H1 (cell line): ENCODE measurements at regions not wholly inside any gene's neighbourhood (a gene's known extent, or its start where the extent isn't known, plus 50 kb on each side); places are given as distances from the start of the nearest gene placed in this dataset.

ENCODE experiments used
- CTCF ChIA-PET: fragments of 300-600 bp; sonication (Branson Sonifier 250); formaldehyde crosslinking; loops from one replicate; lab custom pipeline; 2021; ENCODE audit not compliant: partially characterized antibody; lab: Charles Lee
- POLR2A ChIA-PET: fragments of 300-600 bp; sonication (Branson Sonifier 250); formaldehyde crosslinking; loops from one replicate; lab custom pipeline; 2021; ENCODE audit warnings: inconsistent platforms; ENCODE audit not compliant: partially characterized antibody; lab: Charles Lee
- DNase-seq, 2 experiments: peaks; one replicate each; pipeline versions ENCODE4 v3.0.0 to v3.0.0-alpha.2; 2010 to 2022; ENCODE audit warnings: low spot score in 2 of 2, low read depth in 1 of 2, mixed read lengths in 1 of 2
- FAIRE-seq: peaks from 2 replicates; lab custom pipeline; 2011; peaks lifted over from hg19 to GRCh38; lab: Jason Lieb, UNC
- H2AFZ ChIP-seq: 2 replicates; pipeline ENCODE4 v1.8.1; 2012; ENCODE audit warnings: low read length, inconsistent platforms
- H2AK5ac ChIP-seq: 2 replicates; pipeline ENCODE4 v1.6.1; 2013; ENCODE audit warnings: low read depth, low read length
- H2BK120ac ChIP-seq: replicated peaks from 2 replicates; pipeline ENCODE3; 2013; ENCODE audit warnings: low read depth, low read length, inconsistent platforms
- H2BK12ac ChIP-seq: 2 replicates; pipeline ENCODE4 v1.6.1; 2013; ENCODE audit warnings: low read depth, low read length
- H2BK15ac ChIP-seq: 2 replicates; pipeline ENCODE4 v1.6.1; 2013; ENCODE audit warnings: low read length
- H2BK20ac ChIP-seq: 2 replicates; pipeline ENCODE4 v1.6.1; 2013; ENCODE audit warnings: low read length
- H2BK5ac ChIP-seq: 2 replicates; pipeline ENCODE4 v1.6.1; 2013; ENCODE audit warnings: low read depth, low read length
- H3K14ac ChIP-seq: 2 replicates; pipeline ENCODE4 v1.6.1; 2013; ENCODE audit warnings: inconsistent platforms; ENCODE audit not compliant: insufficient read length
- H3K18ac ChIP-seq: 2 replicates; pipeline ENCODE4 v1.6.1; 2013; ENCODE audit warnings: low read length; ENCODE audit errors: extremely low read depth
- H3K23ac ChIP-seq: 2 replicates; pipeline ENCODE4 v1.6.1; 2013; ENCODE audit warnings: inconsistent platforms; ENCODE audit not compliant: insufficient read length
- H3K23me2 ChIP-seq: 2 replicates; pipeline ENCODE4 v1.6.1; 2013; ENCODE audit warnings: low read depth, low read length
- H3K27ac ChIP-seq: 2 replicates; pipeline ENCODE4 v1.6.1; 2011; ENCODE audit warnings: low read depth, low read length, inconsistent platforms
- H3K27me3 ChIP-seq, 4 experiments: replicated peaks in 1 of 4; 1 replicate in 1 of 4; 2 replicates in 3 of 4; pipeline versions ENCODE4 v1.6.1 to v1.8.1; 2011 to 2013; ENCODE audit warnings: low read length in 3 of 4, mild to moderate bottlenecking in 3 of 4, inconsistent platforms in 2 of 4, mixed read lengths in 2 of 4, moderate library complexity in 1 of 4; ENCODE audit not compliant: control insufficient read depth in 3 of 4, insufficient read depth in 3 of 4; ENCODE audit errors: extremely low read depth in 1 of 4
- H3K36me3 ChIP-seq, 4 experiments: 2 replicates each; pipeline versions ENCODE4 v1.6.1 to v1.8.1; 2011 to 2013; ENCODE audit warnings: mild to moderate bottlenecking in 4 of 4, low read length in 3 of 4, moderate library complexity in 2 of 4, control low read depth in 1 of 4, inconsistent platforms in 1 of 4; ENCODE audit not compliant: insufficient read depth in 4 of 4, control insufficient read depth in 2 of 4
- H3K4ac ChIP-seq: replicated peaks from 2 replicates; pipeline ENCODE3; 2013; ENCODE audit warnings: low read length, low read depth, mixed read lengths, inconsistent platforms; ENCODE audit not compliant: insufficient read length
- H3K4me1 ChIP-seq, 4 experiments: replicated peaks in 1 of 4; 1 replicate in 1 of 4; 2 replicates in 3 of 4; pipeline versions ENCODE4 v1.6.1 to v1.8.1; 2011 to 2013; ENCODE audit warnings: low read length in 3 of 4, inconsistent platforms in 2 of 4, mixed read lengths in 1 of 4; ENCODE audit not compliant: insufficient read depth in 4 of 4, control insufficient read depth in 3 of 4
- H3K4me2 ChIP-seq, 2 experiments: 2 replicates each; pipeline versions ENCODE4 v1.6.1 to v1.8.1; 2011 to 2013; ENCODE audit warnings: low read depth in 2 of 2, low read length in 2 of 2, control low read depth in 1 of 2, inconsistent platforms in 1 of 2, mild to moderate bottlenecking in 1 of 2; ENCODE audit not compliant: insufficient read depth in 1 of 2
- H3K4me3 ChIP-seq, 4 experiments: fragments of 200-600, 300-600 bp in 1 of 4; sonication (generic), shearing (Covaris generic), sonication (Bioruptor Twin) in 1 of 4; 2 replicates each; pipeline versions ENCODE4 v1.5.1 to v1.8.1; 2011 to 2016; ENCODE audit warnings: low read length in 4 of 4, low read depth in 3 of 4, control low read depth in 2 of 4, inconsistent platforms in 2 of 4, mild to moderate bottlenecking in 2 of 4, mixed read lengths in 1 of 4, moderate library complexity in 1 of 4; ENCODE audit not compliant: insufficient read depth in 2 of 4; ENCODE audit errors: extremely low read depth in 1 of 4
- H3K56ac ChIP-seq: replicated peaks from 2 replicates; pipeline ENCODE3; 2013; ENCODE audit warnings: low read depth, mild to moderate bottlenecking, mixed read lengths, low read length, inconsistent platforms; ENCODE audit not compliant: insufficient read length
- H3K79me1 ChIP-seq: 2 replicates; pipeline ENCODE4 v1.6.1; 2013; ENCODE audit warnings: low read depth, low read length, control low read depth
- H3K79me2 ChIP-seq, 2 experiments: 2 replicates each; pipeline versions ENCODE4 v1.6.1 to v1.8.1; 2012 to 2013; ENCODE audit warnings: low read length in 2 of 2, mild to moderate bottlenecking in 2 of 2, inconsistent platforms in 1 of 2; ENCODE audit not compliant: insufficient read depth in 2 of 2, control insufficient read depth in 1 of 2
- H3K9ac ChIP-seq, 4 experiments: replicated peaks in 1 of 4; 1 replicate in 1 of 4; 2 replicates in 3 of 4; pipeline versions ENCODE4 v1.6.1 to v1.8.1; 2011 to 2013; ENCODE audit warnings: low read depth in 3 of 4, low read length in 3 of 4, control low read depth in 2 of 4, mild to moderate bottlenecking in 2 of 4, moderate library complexity in 2 of 4, inconsistent platforms in 1 of 4; ENCODE audit errors: extremely low read depth in 1 of 4
- H3K9me3 ChIP-seq, 2 experiments: 2 replicates each; pipeline versions ENCODE4 v1.6.1 to v1.8.1; 2012 to 2013; ENCODE audit warnings: mild to moderate bottlenecking in 2 of 2, moderate library complexity in 2 of 2, control low read depth in 1 of 2, inconsistent platforms in 1 of 2, low read depth in 1 of 2, low read length in 1 of 2, mixed read lengths in 1 of 2; ENCODE audit not compliant: insufficient read depth in 2 of 2
- H4K20me1 ChIP-seq, 2 experiments: replicated peaks in 1 of 2; 2 replicates each; pipeline versions ENCODE3 to v1.8.1; 2011 to 2013; ENCODE audit warnings: inconsistent platforms in 2 of 2, low read length in 2 of 2, mild to moderate bottlenecking in 1 of 2; ENCODE audit not compliant: insufficient read depth in 2 of 2, control insufficient read depth in 1 of 2
- H4K5ac ChIP-seq: 2 replicates; pipeline ENCODE4 v1.6.1; 2013; ENCODE audit warnings: low read length, low read depth, mixed read lengths, inconsistent platforms; ENCODE audit not compliant: insufficient read length
- H4K8ac ChIP-seq: 2 replicates; pipeline ENCODE4 v1.8.0; 2013; ENCODE audit warnings: mild to moderate bottlenecking, moderate library complexity, low read length, inconsistent platforms; ENCODE audit not compliant: insufficient read depth; ENCODE audit errors: extremely low read depth
- H4K91ac ChIP-seq: replicated peaks from 2 replicates; pipeline ENCODE3; 2013; ENCODE audit warnings: low read length, mixed read lengths, inconsistent platforms; ENCODE audit not compliant: insufficient read length
- ASH2L ChIP-seq: fragments of 200-600, 300-600 bp; sonication (generic); IDR thresholded peaks from one replicate; pipeline ENCODE4 v1.7.1; 2017; ENCODE audit warnings: low read length
- CHD1 ChIP-seq: IDR thresholded peaks from 2 replicates; pipeline ENCODE4 v1.6.1; 2012; ENCODE audit warnings: low read depth, low read length, improper control_type of control experiment
- CTBP2 ChIP-seq: IDR thresholded peaks from 2 replicates; pipeline ENCODE4 v1.7.0; 2011; ENCODE audit warnings: borderline replicate concordance, mild to moderate bottlenecking, moderate library complexity, mixed read lengths, low read length; ENCODE audit not compliant: insufficient read depth, insufficient read length
- GTF2F1 ChIP-seq: IDR thresholded peaks from 2 replicates; pipeline ENCODE4 v1.6.1; 2012; ENCODE audit warnings: low read depth, low read length, improper control_type of control experiment, borderline replicate concordance
- JUN ChIP-seq: IDR thresholded peaks from 2 replicates; pipeline ENCODE4 v1.6.1; 2011; ENCODE audit warnings: low read depth, mild to moderate bottlenecking, improper control_type of control experiment, low read length
- KDM4A ChIP-seq: IDR thresholded peaks from one replicate; pipeline ENCODE4 v1.7.1; 2012; ENCODE audit warnings: low read depth, mild to moderate bottlenecking, moderate library complexity, low read length, inconsistent platforms; ENCODE audit not compliant: severe bottlenecking
- NRF1 ChIP-seq: IDR thresholded peaks from 2 replicates; pipeline ENCODE4 v1.6.1; 2011; ENCODE audit warnings: mild to moderate bottlenecking, low read depth, low read length, improper control_type of control experiment
- SIX5 ChIP-seq: IDR thresholded peaks from 2 replicates; pipeline ENCODE4 v1.6.1; 2011; ENCODE audit warnings: mild to moderate bottlenecking, low read depth, low read length
- SRF ChIP-seq: IDR thresholded peaks from 2 replicates; pipeline ENCODE4 v1.6.1; 2011; ENCODE audit warnings: mild to moderate bottlenecking, low read depth, low read length, moderate library complexity
- SUZ12 ChIP-seq: fragments of 200-600 bp; sonication (generic); IDR thresholded peaks from 2 replicates; pipeline ENCODE4 v1.6.1; 2012; ENCODE audit warnings: mild to moderate bottlenecking, inconsistent platforms, low read length, moderate library complexity, mixed read lengths
- YY1 ChIP-seq: IDR thresholded peaks from 2 replicates; pipeline ENCODE4 v1.6.1; 2011; ENCODE audit warnings: low read depth, mild to moderate bottlenecking, low read length
- WGBS, 2 experiments: shearing (Covaris generic) in 1 of 2; methylation state at CpG; one replicate each; pipeline versions ENCODE4 v1.1.6 to v1.1.7; 2013 to 2015; ENCODE audit warnings: low lambda C conversion rate in 2 of 2, mixed read lengths in 2 of 2, inconsistent platforms in 1 of 2, low coverage in 1 of 2, missing lambda C conversion rate in 1 of 2; ENCODE audit not compliant: insufficient replicate concordance in 2 of 2, insufficient coverage in 1 of 2, insufficient read length in 1 of 2; ENCODE audit errors: extremely low coverage in 1 of 2, missing lambda C conversion rate in 1 of 2; 5-methylcytosine and 5-hydroxymethylcytosine counted together
- TF ChIP-seq, protein P1 (sequence below): IDR thresholded peaks from 2 replicates; pipeline ENCODE4 v1.6.1; 2012; ENCODE audit warnings: low read length, inconsistent platforms

- Histone ChIP-seq H4K8ac (no peak overlapping the region), H2BK20ac (no peak overlapping the region), H3K27me3 (no peaks in the 10 kb centered on the region; a peak in 1 of 7 replicates), H3K14ac (no peak overlapping the region), H3K79me1 (no peaks in the 10 kb centered on the region), H3K27ac (no peak overlapping the region), H4K20me1 (no peaks in the 10 kb centered on the region), H3K9me3 (no peaks in the 10 kb centered on the region), H3K56ac (no peak overlapping the region), H3K36me3 (no peaks in the 10 kb centered on the region), H3K4ac (no peak overlapping the region), H2AFZ (no peak overlapping the region), H2BK120ac (no peak overlapping the region), H3K4me3 (no peak overlapping the region), H3K18ac (no peak overlapping the region), H3K9ac (no peak overlapping the region), H4K91ac (no peak overlapping the region), H3K4me1 (peaks cover 0 to 7% (median 2%) of the 10 kb centered on the region in 4 experiments; a peak in 3 of 7 replicates), H3K23ac (no peak overlapping the region), H3K23me2 (no peaks in the 10 kb centered on the region), H2BK12ac (no peak overlapping the region), H3K4me2 (no peak overlapping the region), H4K5ac (no peak overlapping the region), H2AK5ac (no peak overlapping the region), H2BK15ac (no peak overlapping the region), H2BK5ac (no peak overlapping the region), H3K79me2 (no peaks in the 10 kb centered on the region)
- ChIA-PET POLR2A (no interaction called here), CTCF (interaction anchor here (0.6 to 1.2 kb wide), 3 partner anchors 9 to 12 kb away, joined by 3 to 4 read pairs (median 3); no protein-coding TSS in a partner anchor)
- no peak for FAIRE-seq
- no peak for DNase-seq
- 97% methylated on average over 3 of the region's 3 CpGs; no CpG with 5 or more reads in 1 of the 2 experiments for WGBS, 2 experiments
- TF ChIP-seq CHD1, result no peak
- TF ChIP-seq SRF, result no peak
- no peak for TF ChIP-seq SIX5
- no peak for TF ChIP-seq NRF1
- no peak for TF ChIP-seq YY1
- TF ChIP-seq SUZ12, result no peak
- TF ChIP-seq CTBP2, result no peak
- TF ChIP-seq GTF2F1, result no peak
- TF ChIP-seq, protein P1, sequence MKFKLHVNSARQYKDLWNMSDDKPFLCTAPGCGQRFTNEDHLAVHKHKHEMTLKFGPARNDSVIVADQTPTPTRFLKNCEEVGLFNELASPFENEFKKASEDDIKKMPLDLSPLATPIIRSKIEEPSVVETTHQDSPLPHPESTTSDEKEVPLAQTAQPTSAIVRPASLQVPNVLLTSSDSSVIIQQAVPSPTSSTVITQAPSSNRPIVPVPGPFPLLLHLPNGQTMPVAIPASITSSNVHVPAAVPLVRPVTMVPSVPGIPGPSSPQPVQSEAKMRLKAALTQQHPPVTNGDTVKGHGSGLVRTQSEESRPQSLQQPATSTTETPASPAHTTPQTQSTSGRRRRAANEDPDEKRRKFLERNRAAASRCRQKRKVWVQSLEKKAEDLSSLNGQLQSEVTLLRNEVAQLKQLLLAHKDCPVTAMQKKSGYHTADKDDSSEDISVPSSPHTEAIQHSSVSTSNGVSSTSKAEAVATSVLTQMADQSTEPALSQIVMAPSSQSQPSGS, result no peak
- no peak for TF ChIP-seq ASH2L
- TF ChIP-seq KDM4A, result no peak
- no peak for TF ChIP-seq JUN
Observed at GRCh38 chr14:81638656-81639280, 105.1 kb upstream of the SEL1L start.
